ENCODE measurements at regions not wholly inside any gene's neighbourhood (a gene's known extent, or its start where the extent isn't known, plus 50 kb on each side); places are given as distances from the start of the nearest gene placed in this dataset.

DNA sequence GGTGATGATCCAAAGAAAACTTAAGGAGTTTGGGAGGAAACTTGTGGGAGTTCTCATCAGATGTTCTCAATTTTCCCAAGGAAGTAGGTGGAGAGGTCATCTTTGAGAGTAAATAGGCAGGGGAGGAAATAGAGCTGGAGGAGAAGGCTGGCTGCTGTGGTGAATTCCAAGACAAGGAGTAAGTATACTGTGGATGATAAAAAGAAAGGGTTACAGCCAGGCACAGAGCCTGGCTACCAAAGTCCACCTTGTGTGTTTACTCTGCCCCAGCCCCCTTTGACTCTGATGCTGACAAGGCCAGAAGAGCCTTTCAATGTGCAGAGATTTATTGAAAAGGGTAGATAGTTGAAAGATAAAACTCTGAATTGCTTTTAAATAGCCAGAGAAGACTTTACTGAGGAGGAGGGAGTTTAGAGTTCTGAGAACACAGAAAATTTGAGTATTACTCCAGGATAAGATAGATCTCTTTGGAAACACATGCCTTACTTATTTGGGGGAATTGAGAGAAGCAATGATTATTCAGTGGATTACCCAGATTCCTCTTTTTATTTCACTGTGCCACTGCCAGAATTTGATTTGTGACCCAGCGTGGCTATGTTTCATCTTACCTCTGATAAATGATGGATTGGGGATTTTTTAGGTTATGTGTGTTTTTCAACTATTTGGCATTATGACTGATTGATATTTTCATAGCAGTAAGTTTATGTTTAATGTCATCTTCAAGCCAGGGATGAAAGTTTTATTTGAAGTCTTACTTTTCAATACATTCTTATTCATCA is 182.6 kb upstream of the JAG1 start:
- no peak for TF ChIP-seq ARNTL (CRISPR knock-in tag; IDR thresholded peaks at IDR 0.05; ENCODE audit: borderline replicate concordance, low read depth)
- TF ChIP-seq, protein P1, sequence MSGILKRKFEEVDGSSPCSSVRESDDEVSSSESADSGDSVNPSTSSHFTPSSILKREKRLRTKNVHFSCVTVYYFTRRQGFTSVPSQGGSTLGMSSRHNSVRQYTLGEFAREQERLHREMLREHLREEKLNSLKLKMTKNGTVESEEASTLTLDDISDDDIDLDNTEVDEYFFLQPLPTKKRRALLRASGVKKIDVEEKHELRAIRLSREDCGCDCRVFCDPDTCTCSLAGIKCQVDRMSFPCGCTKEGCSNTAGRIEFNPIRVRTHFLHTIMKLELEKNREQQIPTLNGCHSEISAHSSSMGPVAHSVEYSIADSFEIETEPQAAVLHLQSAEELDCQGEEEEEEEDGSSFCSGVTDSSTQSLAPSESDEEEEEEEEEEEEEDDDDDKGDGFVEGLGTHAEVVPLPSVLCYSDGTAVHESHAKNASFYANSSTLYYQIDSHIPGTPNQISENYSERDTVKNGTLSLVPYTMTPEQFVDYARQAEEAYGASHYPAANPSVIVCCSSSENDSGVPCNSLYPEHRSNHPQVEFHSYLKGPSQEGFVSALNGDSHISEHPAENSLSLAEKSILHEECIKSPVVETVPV (CRISPR knock-in tag; IDR thresholded peaks at IDR 0.05), result no peak
- TF ChIP-seq, protein P2, sequence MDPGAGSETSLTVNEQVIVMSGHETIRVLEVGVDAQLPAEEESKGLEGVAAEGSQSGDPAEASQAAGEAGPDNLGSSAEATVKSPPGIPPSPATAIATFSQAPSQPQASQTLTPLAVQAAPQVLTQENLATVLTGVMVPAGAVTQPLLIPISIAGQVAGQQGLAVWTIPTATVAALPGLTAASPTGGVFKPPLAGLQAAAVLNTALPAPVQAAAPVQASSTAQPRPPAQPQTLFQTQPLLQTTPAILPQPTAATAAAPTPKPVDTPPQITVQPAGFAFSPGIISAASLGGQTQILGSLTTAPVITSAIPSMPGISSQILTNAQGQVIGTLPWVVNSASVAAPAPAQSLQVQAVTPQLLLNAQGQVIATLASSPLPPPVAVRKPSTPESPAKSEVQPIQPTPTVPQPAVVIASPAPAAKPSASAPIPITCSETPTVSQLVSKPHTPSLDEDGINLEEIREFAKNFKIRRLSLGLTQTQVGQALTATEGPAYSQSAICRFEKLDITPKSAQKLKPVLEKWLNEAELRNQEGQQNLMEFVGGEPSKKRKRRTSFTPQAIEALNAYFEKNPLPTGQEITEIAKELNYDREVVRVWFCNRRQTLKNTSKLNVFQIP (CRISPR knock-in tag; IDR thresholded peaks at IDR 0.05; ENCODE audit: borderline replicate concordance, low read depth), result no peak
- no peak for TF ChIP-seq ZC3H10 (CRISPR knock-in tag; IDR thresholded peaks at IDR 0.05)
- TF ChIP-seq OSR1 (CRISPR knock-in tag; IDR thresholded peaks at IDR 0.05), result no peak
- no peak for TF ChIP-seq TCF4 (CRISPR knock-in tag; IDR thresholded peaks at IDR 0.05; ENCODE audit: borderline replicate concordance)
- TF ChIP-seq RARB (CRISPR knock-in tag; IDR thresholded peaks at IDR 0.05), result no peak
- TF ChIP-seq, protein P3, sequence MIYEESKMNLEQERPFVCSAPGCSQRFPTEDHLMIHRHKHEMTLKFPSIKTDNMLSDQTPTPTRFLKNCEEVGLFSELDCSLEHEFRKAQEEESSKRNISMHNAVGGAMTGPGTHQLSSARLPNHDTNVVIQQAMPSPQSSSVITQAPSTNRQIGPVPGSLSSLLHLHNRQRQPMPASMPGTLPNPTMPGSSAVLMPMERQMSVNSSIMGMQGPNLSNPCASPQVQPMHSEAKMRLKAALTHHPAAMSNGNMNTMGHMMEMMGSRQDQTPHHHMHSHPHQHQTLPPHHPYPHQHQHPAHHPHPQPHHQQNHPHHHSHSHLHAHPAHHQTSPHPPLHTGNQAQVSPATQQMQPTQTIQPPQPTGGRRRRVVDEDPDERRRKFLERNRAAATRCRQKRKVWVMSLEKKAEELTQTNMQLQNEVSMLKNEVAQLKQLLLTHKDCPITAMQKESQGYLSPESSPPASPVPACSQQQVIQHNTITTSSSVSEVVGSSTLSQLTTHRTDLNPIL (CRISPR knock-in tag; IDR thresholded peaks at IDR 0.05; ENCODE audit: low read depth), result no peak
